ENCODE measurements at regions not wholly inside any gene's neighbourhood (a gene's known extent, or its start where the extent isn't known, plus 50 kb on each side); places are given as distances from the start of the nearest gene placed in this dataset.

DNA sequence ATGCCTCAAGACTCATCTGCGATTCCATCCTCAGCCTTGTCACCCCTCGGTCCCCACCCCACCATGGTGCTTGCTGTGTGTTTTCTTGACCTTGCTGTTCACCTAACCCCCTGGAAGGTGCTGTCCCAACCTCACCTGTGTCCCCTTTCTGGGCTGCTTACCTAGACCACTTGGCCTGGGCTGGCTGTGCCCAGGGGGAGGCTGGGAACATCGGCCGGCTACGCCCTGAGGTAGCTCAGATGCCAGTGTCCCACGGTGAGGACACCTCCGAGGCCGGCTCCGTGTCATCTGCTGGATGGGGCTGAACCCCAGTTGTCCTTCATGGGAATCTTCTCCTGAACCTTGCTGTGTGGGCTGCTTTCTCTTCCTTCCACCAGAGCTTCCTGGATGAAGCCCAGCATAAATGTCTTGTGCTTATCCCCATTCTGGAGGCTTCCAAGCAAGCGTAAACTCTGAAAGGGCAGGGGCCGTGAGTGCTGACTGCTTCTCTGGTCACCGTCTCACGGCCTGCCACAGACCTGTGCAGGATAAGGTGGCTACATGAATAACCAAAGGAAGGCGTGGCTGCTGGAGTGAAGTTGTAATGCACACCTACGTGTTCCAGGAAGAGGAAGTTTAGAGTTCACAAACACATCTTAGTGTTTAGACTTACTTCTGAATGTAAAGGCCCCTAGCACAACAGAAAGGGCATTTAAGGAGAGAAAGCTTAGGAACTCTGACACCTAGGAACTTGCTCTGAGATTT, 724.3 kb downstream of the TBC1D22A start:
- TF ChIP-seq, protein P1, sequence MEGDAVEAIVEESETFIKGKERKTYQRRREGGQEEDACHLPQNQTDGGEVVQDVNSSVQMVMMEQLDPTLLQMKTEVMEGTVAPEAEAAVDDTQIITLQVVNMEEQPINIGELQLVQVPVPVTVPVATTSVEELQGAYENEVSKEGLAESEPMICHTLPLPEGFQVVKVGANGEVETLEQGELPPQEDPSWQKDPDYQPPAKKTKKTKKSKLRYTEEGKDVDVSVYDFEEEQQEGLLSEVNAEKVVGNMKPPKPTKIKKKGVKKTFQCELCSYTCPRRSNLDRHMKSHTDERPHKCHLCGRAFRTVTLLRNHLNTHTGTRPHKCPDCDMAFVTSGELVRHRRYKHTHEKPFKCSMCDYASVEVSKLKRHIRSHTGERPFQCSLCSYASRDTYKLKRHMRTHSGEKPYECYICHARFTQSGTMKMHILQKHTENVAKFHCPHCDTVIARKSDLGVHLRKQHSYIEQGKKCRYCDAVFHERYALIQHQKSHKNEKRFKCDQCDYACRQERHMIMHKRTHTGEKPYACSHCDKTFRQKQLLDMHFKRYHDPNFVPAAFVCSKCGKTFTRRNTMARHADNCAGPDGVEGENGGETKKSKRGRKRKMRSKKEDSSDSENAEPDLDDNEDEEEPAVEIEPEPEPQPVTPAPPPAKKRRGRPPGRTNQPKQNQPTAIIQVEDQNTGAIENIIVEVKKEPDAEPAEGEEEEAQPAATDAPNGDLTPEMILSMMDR (IDR thresholded peaks at IDR 0.05), result no peak
- TF ChIP-seq EZH2 (IDR thresholded peaks at IDR 0.05; ENCODE audit: borderline replicate concordance, insufficient read depth, low read depth, low read length, poor library complexity, severe bottlenecking), result no peak
